ENCODE measurements at regions not wholly inside any gene's neighbourhood (a gene's known extent, or its start where the extent isn't known, plus 50 kb on each side); places are given as distances from the start of the nearest gene placed in this dataset.
"Not testable (repeated sequence)": the region's sequence is repeated elsewhere in the genome, so short reads cannot be mapped to it uniquely, and the experiment has no call there.

GRCh38 chr4:112060212-112060611 is 85.0 kb upstream of the FAM241A start:
- no peak for DNase-seq

DNA sequence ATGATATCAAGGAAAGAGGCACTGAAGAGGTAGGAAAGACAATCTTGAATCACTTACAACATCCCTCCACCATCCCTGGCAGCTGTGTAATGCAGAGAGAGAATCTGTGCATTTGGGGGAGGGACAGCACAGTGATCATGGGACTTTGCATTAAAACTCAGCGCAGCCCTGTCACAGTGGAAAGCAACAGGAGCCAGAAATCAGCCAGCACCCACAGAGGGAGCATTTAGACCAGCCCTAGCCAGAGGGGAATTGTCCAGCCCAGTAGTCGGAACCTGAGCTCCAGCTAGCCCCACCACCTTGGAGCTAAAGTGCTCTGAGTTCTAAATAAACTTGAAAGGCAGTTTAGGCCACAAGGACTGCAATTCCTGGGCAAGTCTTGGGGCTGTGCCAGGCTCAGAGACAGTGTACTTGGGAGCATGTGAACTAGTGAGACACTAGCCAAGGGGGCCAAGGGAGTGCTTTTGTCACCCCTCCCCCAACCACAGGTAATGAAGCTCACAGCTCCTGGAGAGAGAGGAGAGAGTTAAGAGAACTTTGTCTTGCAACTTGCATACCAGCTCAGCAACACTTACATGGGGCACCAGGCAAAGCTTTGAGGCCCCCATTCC is 83.9 kb upstream of the FAM241A start:
- no peak for DNase-seq

DNA sequence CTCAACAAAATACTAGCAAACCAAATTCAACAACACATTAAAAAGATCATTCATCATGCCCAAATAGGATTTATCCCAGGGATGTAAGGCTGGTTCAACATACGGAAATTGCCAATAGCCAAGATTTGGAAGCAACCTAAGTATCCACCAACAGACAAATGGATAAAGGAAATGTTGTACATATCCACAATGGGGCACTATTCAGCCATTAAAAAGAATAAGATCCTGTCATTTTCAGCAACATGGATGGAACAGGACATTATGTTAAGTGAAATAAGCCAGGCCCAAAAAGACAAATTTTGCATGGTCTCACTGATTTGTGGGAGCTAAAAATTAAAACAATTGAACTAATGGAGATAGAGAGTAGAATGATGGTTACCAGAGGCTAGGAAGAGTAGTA is 82.0 kb upstream of the FAM241A start:
- DNase-seq, result no peak

GRCh38 chr4:112069110-112069509 is 76.1 kb upstream of the FAM241A start:
- no peak for DNase-seq

DNA sequence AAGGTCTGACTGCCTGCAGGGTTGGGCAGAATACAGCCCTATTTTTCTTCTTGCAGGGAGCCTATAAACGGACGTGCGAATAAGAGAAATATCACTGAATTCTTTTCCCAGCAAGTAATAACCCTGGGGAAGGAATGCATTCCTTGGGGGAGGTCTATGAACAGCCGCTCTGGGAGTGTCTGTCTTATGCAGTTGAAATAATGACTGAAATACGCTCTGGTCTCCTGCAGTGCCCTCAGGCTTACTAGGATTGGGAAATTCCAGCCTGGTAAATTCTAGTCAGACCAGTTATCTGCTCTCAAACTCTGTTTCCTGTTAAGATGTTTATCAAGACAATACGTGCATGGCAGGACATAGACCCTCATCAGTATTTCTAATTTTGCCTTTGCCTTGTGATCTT is 72.1 kb upstream of the FAM241A start:
- no peak for DNase-seq

DNA sequence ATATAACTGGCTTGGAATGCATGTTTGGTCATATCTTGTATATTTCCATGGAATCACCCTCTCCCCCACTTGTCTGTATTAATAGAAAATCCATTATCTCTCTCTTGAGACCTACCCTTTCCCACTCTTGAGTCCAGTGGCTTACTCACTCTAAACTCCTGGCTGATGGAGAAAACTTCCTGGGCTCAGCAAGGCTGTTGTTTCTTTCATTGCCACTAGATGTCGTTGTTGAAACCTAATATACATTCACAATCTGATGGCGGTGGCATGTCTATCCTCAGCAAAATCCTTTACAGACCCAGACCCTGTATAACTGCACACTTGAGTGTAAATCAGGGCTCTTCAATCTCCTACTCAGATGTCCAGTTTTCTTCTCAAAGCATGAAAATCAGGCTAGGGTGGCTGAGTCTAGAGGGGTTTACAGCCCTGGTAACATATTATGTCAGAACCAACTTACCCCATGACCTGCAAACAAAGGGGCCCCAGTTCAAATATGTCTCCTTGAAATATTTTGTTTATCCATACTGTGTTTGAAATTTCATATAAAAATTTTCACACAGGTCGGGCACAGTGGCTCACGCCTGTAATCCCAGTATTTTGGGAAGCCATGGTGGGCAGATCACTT is 70.0 kb upstream of the FAM241A start:
- DNase-seq, result no peak

- DNase-seq, result no peak
Measured at GRCh38 chr4:112075906-112076305, 69.3 kb upstream of the FAM241A start.

DNA sequence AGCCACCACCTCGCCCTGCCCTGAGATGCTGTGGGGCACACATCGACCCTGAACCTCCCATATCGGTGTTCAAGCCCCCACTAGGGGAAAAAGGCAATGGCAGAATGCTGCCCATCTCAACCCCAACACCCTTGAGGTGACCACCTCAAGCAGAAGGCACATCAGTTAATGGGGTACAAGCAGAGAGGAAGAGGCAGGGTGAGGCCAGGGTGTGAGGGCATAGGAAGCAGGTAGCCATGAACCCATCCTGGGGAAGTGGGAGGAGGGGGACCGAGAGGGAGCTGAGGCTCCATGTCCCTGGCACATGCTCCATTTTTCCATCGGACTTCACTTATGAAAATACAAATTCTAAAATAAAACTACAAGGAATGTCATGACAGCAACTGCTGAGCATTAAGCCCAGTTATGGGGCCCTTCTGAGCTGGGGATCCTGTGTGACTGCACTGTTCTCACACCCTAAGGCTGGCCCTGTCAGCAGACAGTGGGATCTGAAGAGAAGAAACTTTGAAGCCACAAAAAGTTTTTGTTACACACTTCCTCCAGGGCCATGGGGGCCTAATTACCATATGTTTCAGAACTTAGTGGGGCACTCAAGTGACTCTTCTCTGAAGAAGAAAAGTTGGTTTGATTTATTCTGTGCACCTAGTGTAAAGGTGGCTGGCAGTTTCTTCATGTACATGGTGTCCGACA is 68.2 kb upstream of the FAM241A start:
- no peak for DNase-seq

DNA sequence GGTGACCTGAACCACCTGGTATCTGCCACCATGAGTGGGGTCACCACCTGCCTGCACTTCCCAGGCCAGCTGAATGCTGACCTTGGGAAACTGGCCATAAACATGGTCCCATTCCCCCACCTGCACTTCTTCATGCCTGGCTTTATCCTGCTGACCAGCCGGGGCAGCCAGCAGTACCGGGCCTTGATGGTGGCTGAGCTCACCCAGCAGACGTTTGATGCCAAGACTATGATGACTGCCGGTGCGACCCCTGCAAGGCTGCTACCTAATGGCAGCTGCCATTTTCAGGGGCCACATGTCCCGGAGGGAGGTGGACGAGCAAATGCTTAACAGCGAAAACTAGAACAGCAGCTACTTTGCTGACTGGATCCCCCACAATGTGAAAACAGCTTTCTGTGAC is 67.5 kb upstream of the FAM241A start:
- no peak for DNase-seq

DNA sequence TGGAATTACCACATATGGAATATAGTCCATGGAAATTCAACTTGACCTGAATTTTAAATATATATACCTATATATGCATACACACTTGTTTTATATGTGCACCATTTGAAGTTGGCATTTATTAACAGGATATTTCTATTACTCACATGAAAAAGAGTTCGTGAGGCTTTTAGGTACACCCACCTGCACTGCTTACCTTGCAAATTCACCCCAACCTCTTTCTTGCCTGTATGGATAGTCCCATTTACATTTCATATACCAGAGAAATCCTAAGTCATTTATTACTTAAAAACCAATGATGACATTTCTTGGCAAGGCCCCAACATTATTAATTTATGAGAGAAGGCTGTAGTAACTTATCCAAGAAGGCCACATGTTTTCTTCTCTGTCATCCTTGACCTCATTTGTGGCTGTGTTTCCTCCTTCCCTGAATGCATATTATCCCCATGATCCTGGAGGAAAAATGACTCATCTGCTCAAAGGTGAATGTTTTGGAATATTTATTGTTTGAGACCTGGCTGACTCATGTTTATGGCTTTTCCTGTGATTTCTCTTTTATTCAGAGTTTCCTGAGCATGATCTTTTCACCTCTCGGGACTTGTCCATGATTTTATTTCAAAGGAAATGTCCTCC is 62.2 kb upstream of the FAM241A start:
- no peak for DNase-seq

GRCh38 chr4:112083587-112084347 is 61.5 kb upstream of the FAM241A start:
- DNase-seq, result no peak

DNA sequence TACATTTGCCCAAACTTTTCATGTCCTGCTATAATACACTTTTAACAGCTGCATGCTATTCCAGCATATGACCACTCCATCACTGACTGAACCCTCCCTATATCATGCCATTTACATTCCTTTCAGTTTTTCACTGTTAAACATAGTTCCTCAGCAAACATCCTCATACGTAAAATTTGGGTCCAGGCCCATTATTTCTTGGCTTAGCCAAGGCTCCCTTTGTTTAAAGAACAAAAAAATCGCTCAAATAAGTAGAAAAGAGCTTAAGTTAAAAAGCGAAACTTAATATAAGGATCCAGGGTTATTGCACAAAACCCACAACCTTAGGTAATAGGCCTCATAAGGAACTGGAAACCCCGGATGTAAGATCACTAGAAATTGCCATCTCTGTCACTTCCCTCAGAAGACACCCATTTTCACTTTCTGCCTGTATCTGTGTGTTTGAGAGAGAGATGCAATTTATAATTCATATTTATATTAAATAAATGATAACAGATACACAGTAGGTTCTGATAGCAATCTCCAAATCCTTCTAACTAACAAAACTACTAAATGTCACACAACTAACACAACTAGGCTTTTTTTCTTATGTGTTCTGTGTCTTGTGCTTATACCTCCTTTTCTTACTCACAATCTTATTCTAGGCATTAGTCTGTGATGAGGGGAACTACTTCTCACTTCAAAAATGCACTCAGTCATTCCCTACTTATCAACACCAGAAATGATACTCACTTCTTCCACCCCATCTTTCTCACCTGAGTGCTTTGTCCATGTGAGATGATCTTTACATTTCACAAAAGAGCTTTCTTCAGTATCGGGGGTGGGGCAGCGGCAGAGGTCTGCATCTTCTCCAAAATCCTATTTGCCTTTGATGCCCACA is 59.9 kb upstream of the FAM241A start:
- no peak for DNase-seq

DNA sequence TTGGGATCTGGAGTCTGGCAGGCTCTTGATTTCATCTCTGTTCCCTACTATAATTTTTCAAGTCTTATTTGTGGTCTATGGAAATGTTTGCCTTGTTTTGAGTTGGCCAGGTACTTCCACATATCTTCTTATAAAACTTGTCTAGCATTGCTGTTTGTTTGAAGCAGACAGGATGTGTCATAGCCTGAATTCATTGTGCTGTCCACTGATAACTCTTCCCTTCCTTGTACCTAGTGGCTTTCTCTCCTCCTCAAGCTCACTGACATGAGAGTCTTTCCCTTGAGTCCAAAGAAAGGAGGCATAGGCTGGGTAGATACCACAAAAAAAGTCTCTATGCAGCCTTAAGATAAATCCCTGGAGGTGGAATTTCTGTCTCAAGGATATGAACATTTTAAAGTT is 59.2 kb upstream of the FAM241A start:
- no peak for DNase-seq

GRCh38 chr4:112086661-112087060 is 58.6 kb upstream of the FAM241A start:
- DNase-seq, result not testable (repeated sequence)

GRCh38 chr4:112092330-112092729 is 52.9 kb upstream of the FAM241A start:
- not testable (repeated sequence) for DNase-seq

DNA sequence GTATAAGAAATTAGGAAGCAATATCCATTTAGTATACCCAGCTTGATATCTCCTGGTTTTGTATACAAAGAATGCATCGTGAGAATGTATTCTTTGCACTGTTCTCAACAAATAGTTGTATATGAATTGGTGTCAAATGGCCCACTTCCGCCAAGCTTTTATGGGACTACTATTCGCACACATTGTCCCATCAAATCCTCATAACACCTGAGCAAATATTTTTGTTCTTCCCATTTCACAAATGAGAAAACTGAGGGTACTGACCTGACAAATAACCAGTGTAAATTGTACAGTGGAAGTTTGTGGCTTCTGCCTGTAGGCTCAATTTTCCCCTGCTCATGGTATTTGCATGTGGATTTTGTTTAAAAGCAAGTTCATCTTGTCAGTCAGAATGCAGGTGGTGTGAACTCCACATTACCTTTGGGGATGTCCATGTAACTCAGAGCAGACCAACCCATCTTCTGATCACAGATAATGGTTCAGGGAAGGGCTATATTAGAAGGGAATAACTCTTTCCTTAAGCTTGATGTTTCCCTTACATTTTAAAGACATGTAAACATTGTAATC is 51.5 kb upstream of the FAM241A start:
- no peak for DNase-seq

- DNase-seq, result no peak
Measured at GRCh38 chr4:112094330-112094729, 50.9 kb upstream of the FAM241A start.

Measured in right hindlimb (tissue), 1 donor.